H1 (cell line): ENCODE measurements at regions not wholly inside any gene's neighbourhood (a gene's known extent, or its start where the extent isn't known, plus 50 kb on each side); places are given as distances from the start of the nearest gene placed in this dataset.

ENCODE experiments used
- GABPA ChIP-seq: IDR thresholded peaks from 2 replicates; pipeline ENCODE4 v1.6.1; 2011; ENCODE audit warnings: mild to moderate bottlenecking, low read length, moderate library complexity, borderline replicate concordance; ENCODE audit not compliant: insufficient read depth
- JUN ChIP-seq: IDR thresholded peaks from 2 replicates; pipeline ENCODE4 v1.6.1; 2011; ENCODE audit warnings: low read depth, mild to moderate bottlenecking, improper control_type of control experiment, low read length
- JUND ChIP-seq: IDR thresholded peaks from 2 replicates; pipeline ENCODE4 v1.6.1; 2011; ENCODE audit warnings: mild to moderate bottlenecking, improper control_type of control experiment, low read length
- RAD21 ChIP-seq, 2 experiments: IDR thresholded peaks in 1 of 2; conservative IDR thresholded peaks in 1 of 2; 2 replicates each; pipeline ENCODE4 v1.6.1; 2011; ENCODE audit warnings: low read depth in 2 of 2, low read length in 2 of 2, improper control_type of control experiment in 1 of 2, inconsistent platforms in 1 of 2, mild to moderate bottlenecking in 1 of 2, moderate library complexity in 1 of 2
- SAP30 ChIP-seq: fragments of 300-600 bp; sonication (generic); IDR thresholded peaks from 2 replicates; pipeline ENCODE4 v1.7.1; 2012; ENCODE audit warnings: low read length, moderate library complexity, mild to moderate bottlenecking, inconsistent platforms; ENCODE audit not compliant: insufficient read depth, insufficient replicate concordance
- TF ChIP-seq, protein P1 (sequence below): fragments of 300-600 bp; sonication (generic); IDR thresholded peaks from 2 replicates; pipeline ENCODE4 v1.7.1; 2012; ENCODE audit warnings: low read length, moderate library complexity, mild to moderate bottlenecking, inconsistent platforms; ENCODE audit not compliant: insufficient replicate concordance

DNA sequence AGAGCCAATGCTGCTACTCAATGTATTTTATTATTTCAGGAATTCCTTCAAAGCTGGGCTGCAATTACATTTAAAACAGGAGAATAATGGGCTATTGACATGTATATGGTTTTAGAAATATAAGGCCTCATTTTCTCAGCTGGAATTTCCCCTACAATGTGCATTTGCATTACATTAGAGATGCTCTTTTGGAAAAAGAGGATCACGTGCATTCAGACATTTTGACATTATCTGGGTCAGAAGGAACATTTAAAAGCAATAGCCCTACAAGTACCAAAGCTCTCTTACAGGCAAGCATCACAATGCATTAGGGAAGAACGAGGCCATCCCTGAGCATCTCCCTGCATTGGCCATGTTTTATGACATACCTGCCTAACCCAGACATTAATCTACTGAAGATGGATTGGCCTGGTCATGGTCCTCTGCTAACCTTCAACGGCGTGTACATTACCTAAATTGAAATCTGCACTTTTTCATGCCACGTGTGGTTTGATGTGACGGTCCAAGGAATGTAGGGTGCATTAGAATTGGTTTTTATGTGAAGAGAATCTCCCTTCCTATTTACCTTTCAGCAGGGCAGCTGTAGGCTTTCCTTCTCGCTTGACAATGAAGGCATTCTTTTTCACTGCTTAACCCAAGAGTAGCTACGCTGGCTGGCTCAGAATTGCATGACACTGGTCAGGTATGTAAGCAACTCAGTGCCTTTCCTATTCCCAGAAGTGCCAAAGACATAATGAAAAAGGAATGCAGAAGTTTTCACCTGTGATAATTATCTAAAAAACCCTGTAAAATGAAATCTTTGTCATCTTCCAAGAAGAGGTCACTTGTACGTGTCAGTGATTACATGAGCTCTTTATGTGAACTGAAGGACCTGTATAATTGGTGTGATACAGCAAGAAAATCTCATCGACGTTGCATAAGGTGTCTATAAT is 212.3 kb upstream of the MPDZ start (continued):
- TF ChIP-seq, protein P1, sequence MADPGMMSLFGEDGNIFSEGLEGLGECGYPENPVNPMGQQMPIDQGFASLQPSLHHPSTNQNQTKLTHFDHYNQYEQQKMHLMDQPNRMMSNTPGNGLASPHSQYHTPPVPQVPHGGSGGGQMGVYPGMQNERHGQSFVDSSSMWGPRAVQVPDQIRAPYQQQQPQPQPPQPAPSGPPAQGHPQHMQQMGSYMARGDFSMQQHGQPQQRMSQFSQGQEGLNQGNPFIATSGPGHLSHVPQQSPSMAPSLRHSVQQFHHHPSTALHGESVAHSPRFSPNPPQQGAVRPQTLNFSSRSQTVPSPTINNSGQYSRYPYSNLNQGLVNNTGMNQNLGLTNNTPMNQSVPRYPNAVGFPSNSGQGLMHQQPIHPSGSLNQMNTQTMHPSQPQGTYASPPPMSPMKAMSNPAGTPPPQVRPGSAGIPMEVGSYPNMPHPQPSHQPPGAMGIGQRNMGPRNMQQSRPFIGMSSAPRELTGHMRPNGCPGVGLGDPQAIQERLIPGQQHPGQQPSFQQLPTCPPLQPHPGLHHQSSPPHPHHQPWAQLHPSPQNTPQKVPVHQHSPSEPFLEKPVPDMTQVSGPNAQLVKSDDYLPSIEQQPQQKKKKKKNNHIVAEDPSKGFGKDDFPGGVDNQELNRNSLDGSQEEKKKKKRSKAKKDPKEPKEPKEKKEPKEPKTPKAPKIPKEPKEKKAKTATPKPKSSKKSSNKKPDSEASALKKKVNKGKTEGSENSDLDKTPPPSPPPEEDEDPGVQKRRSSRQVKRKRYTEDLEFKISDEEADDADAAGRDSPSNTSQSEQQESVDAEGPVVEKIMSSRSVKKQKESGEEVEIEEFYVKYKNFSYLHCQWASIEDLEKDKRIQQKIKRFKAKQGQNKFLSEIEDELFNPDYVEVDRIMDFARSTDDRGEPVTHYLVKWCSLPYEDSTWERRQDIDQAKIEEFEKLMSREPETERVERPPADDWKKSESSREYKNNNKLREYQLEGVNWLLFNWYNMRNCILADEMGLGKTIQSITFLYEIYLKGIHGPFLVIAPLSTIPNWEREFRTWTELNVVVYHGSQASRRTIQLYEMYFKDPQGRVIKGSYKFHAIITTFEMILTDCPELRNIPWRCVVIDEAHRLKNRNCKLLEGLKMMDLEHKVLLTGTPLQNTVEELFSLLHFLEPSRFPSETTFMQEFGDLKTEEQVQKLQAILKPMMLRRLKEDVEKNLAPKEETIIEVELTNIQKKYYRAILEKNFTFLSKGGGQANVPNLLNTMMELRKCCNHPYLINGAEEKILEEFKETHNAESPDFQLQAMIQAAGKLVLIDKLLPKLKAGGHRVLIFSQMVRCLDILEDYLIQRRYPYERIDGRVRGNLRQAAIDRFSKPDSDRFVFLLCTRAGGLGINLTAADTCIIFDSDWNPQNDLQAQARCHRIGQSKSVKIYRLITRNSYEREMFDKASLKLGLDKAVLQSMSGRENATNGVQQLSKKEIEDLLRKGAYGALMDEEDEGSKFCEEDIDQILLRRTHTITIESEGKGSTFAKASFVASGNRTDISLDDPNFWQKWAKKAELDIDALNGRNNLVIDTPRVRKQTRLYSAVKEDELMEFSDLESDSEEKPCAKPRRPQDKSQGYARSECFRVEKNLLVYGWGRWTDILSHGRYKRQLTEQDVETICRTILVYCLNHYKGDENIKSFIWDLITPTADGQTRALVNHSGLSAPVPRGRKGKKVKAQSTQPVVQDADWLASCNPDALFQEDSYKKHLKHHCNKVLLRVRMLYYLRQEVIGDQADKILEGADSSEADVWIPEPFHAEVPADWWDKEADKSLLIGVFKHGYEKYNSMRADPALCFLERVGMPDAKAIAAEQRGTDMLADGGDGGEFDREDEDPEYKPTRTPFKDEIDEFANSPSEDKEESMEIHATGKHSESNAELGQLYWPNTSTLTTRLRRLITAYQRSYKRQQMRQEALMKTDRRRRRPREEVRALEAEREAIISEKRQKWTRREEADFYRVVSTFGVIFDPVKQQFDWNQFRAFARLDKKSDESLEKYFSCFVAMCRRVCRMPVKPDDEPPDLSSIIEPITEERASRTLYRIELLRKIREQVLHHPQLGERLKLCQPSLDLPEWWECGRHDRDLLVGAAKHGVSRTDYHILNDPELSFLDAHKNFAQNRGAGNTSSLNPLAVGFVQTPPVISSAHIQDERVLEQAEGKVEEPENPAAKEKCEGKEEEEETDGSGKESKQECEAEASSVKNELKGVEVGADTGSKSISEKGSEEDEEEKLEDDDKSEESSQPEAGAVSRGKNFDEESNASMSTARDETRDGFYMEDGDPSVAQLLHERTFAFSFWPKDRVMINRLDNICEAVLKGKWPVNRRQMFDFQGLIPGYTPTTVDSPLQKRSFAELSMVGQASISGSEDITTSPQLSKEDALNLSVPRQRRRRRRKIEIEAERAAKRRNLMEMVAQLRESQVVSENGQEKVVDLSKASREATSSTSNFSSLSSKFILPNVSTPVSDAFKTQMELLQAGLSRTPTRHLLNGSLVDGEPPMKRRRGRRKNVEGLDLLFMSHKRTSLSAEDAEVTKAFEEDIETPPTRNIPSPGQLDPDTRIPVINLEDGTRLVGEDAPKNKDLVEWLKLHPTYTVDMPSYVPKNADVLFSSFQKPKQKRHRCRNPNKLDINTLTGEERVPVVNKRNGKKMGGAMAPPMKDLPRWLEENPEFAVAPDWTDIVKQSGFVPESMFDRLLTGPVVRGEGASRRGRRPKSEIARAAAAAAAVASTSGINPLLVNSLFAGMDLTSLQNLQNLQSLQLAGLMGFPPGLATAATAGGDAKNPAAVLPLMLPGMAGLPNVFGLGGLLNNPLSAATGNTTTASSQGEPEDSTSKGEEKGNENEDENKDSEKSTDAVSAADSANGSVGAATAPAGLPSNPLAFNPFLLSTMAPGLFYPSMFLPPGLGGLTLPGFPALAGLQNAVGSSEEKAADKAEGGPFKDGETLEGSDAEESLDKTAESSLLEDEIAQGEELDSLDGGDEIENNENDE, result peak; percentile 89
- no peak for TF ChIP-seq SAP30
- TF ChIP-seq RAD21 (IDR thresholded peaks at IDR 0.05 in 1 of 2, conservative IDR thresholded peaks at IDR 0.05 in 1 of 2; ENCODE audit: low read depth in 2 of 2, low read length in 2 of 2), result no peak; a peak in 1 of 4 replicates
- TF ChIP-seq GABPA, result no peak
- TF ChIP-seq JUND, result 0 out of 2 replicates have a peak, but pooled peaks have one; percentile 16
- TF ChIP-seq JUN, result no peak
